ENCODE measurements at regions not wholly inside any gene's neighbourhood (a gene's known extent, or its start where the extent isn't known, plus 50 kb on each side); places are given as distances from the start of the nearest gene placed in this dataset.

- TF ChIP-seq CTCF (IDR thresholded peaks at IDR 0.05; ENCODE audit: insufficient read depth, low read length, missing control alignments) = no peak
- H3K4me3 ChIP-seq (ENCODE audit: low read depth, low read length) = no peak overlapping the region
- POLR2A ChIA-PET = no interaction called here
Observed at GRCh38 chr5:139733698-139734538, 61.7 kb upstream of the PSD2 start.

GRCh38 chr5:139734539-139734916 lies 61.1 kb upstream of the PSD2 start:
- no peak for TF ChIP-seq CTCF (IDR thresholded peaks at IDR 0.05; ENCODE audit: insufficient read depth, low read length, missing control alignments)
- H3K4me3 ChIP-seq (ENCODE audit: low read depth, low read length) = no peak overlapping the region
- POLR2A ChIA-PET = no interaction called here
- CTCF ChIA-PET = interaction anchor here (1.3 to 1.5 kb wide), 2 partner anchors 10 to 101 kb away, joined by 3 to 4 read pairs; no protein-coding TSS in a partner anchor
- no peak for DNase-seq (ENCODE audit: low read depth, low spot score)

More at GRCh38 chr5:139733698-139734538, 61.7 kb upstream of the PSD2 start:
- DNase-seq (ENCODE audit: low read depth, low spot score) = no peak
- CTCF ChIA-PET = interaction anchor here (1.3 to 1.5 kb wide), 2 partner anchors 11 to 100 kb away, joined by 3 to 4 read pairs; no protein-coding TSS in a partner anchor

- CTCF ChIA-PET = interaction anchor here (0.8 to 3.2 kb wide), 4 partner anchors 15 to 105 kb away, joined by 4 to 14 read pairs (median 7); no protein-coding TSS in a partner anchor
- TF ChIP-seq CTCF (IDR thresholded peaks at IDR 0.05; ENCODE audit: insufficient read depth, low read length, missing control alignments) = no peak
- POLR2A ChIA-PET = no interaction called here
- no peak for DNase-seq (ENCODE audit: low read depth, low spot score)
- H3K4me3 ChIP-seq (ENCODE audit: low read depth, low read length) = no peak overlapping the region
Observed at GRCh38 chr5:139738193-139739149, 57.1 kb upstream of the PSD2 start.

- DNase-seq (ENCODE audit: low read depth, low spot score) = no peak
- ChIA-PET CTCF (interaction anchor here (0.8 to 3.2 kb wide), 7 partner anchors 9 to 106 kb away, joined by 3 to 14 read pairs (median 6); no protein-coding TSS in a partner anchor), POLR2A (interaction anchor here (0.5 kb wide), 1 partner anchor 467 kb away, joined by 3 read pairs; no protein-coding TSS in a partner anchor)
- TF ChIP-seq CTCF (IDR thresholded peaks at IDR 0.05; ENCODE audit: insufficient read depth, low read length, missing control alignments) = no peak
- no peak overlapping the region for H3K4me3 ChIP-seq (ENCODE audit: low read depth, low read length)
Observed at GRCh38 chr5:139739150-139739974, 56.2 kb upstream of the PSD2 start.

- ChIA-PET CTCF (interaction anchor here (1.0 to 2.6 kb wide), 8 partner anchors 10 to 107 kb away, joined by 3 to 14 read pairs (median 6); no protein-coding TSS in a partner anchor), POLR2A (interaction anchor here (0.5 kb wide), 1 partner anchor 468 kb away, joined by 3 read pairs; no protein-coding TSS in a partner anchor)
- no peak for DNase-seq (ENCODE audit: low read depth, low spot score)
- no peak overlapping the region for H3K4me3 ChIP-seq (ENCODE audit: low read depth, low read length)
- no peak for TF ChIP-seq CTCF (IDR thresholded peaks at IDR 0.05; ENCODE audit: insufficient read depth, low read length, missing control alignments)
Observed at GRCh38 chr5:139740138-139740991, 55.2 kb upstream of the PSD2 start.
